Thoracic aorta (tissue), 2 donors: ENCODE measurements at regions not wholly inside any gene's neighbourhood (a gene's known extent, or its start where the extent isn't known, plus 50 kb on each side); places are given as distances from the start of the nearest gene placed in this dataset.

Experiments used
- ATAC-seq: fragments of 150-250 bp; one replicate; pipeline ENCODE4 v1.8.0; 2017; ENCODE audit warnings: low read depth; ENCODE audit not compliant: insufficient number of reproducible peaks, low FRiP score
- DNase-seq: peaks from one replicate; pipeline ENCODE4 v3.0.0-alpha.2; 2020; ENCODE audit warnings: low spot score
- H3K27ac ChIP-seq, 2 donors: fragments of 200-600 bp; sonication (generic); 1 replicate in 1 of 2; 2 replicates in 1 of 2; pipeline ENCODE4 v1.5.1; 2016; ENCODE audit warnings: mild to moderate bottlenecking in 2 of 2, moderate library complexity in 2 of 2
- H3K27me3 ChIP-seq: fragments of 200-600 bp; sonication (generic); replicated peaks from 2 replicates; pipeline ENCODE4 v1.6.0; 2016; ENCODE audit warnings: mild to moderate bottlenecking; ENCODE audit not compliant: insufficient read depth
- H3K36me3 ChIP-seq: fragments of 200-600 bp; sonication (generic); one replicate; pipeline ENCODE4 v1.5.1; 2016
- H3K4me1 ChIP-seq, 2 donors: fragments of 200-600 bp; sonication (generic); 1 replicate in 1 of 2; 2 replicates in 1 of 2; pipeline versions ENCODE4 v1.5.1 to v1.6.0; 2016; ENCODE audit warnings: low read depth in 2 of 2, mild to moderate bottlenecking in 1 of 2; ENCODE audit not compliant: control insufficient read depth in 1 of 2
- H3K4me3 ChIP-seq: fragments of 200-600 bp; sonication (generic); 2 replicates; pipeline ENCODE4 v1.5.1; 2016; ENCODE audit warnings: mild to moderate bottlenecking
- H3K9me3 ChIP-seq: fragments of 200-600 bp; sonication (generic); 2 replicates; pipeline ENCODE4 v1.5.1; 2016
- TF ChIP-seq, protein P1 (sequence below): fragments of 200-600 bp; sonication (generic); IDR thresholded peaks from one replicate; pipeline ENCODE4 v1.5.1; 2019; ENCODE audit warnings: antibody characterized with exemption

DNA sequence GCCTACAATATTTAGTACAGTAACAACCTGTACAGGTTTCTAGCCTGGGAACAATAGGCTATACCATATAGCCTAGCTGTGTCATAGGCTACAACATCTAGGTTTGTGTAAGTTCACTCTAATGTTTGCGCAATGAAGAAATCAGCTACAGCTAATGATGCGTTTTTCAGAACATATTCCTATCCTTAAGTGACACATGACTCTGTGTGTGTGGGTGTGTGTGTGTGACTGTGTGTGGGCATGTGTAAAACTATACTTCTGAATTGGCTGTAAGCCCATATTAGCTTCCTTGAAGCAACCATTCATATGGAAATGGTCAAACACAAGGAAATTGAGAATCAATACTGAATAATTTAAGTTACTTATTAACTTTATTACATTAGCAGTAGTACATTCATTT lies 120.8 kb upstream of the SULT1C3 start:
- Histone ChIP-seq H3K27me3 (no peaks in the 10 kb centered on the region), H3K9me3 (no peaks in the 10 kb centered on the region), H3K4me3 (no peak overlapping the region), H3K27ac (no peak overlapping the region), H3K36me3 (no peaks in the 10 kb centered on the region), H3K4me1 (no peaks in the 10 kb centered on the region)
- DNase-seq (no peak), ATAC-seq (no peak)
- TF ChIP-seq, protein P1, sequence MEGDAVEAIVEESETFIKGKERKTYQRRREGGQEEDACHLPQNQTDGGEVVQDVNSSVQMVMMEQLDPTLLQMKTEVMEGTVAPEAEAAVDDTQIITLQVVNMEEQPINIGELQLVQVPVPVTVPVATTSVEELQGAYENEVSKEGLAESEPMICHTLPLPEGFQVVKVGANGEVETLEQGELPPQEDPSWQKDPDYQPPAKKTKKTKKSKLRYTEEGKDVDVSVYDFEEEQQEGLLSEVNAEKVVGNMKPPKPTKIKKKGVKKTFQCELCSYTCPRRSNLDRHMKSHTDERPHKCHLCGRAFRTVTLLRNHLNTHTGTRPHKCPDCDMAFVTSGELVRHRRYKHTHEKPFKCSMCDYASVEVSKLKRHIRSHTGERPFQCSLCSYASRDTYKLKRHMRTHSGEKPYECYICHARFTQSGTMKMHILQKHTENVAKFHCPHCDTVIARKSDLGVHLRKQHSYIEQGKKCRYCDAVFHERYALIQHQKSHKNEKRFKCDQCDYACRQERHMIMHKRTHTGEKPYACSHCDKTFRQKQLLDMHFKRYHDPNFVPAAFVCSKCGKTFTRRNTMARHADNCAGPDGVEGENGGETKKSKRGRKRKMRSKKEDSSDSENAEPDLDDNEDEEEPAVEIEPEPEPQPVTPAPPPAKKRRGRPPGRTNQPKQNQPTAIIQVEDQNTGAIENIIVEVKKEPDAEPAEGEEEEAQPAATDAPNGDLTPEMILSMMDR: no peak

DNA sequence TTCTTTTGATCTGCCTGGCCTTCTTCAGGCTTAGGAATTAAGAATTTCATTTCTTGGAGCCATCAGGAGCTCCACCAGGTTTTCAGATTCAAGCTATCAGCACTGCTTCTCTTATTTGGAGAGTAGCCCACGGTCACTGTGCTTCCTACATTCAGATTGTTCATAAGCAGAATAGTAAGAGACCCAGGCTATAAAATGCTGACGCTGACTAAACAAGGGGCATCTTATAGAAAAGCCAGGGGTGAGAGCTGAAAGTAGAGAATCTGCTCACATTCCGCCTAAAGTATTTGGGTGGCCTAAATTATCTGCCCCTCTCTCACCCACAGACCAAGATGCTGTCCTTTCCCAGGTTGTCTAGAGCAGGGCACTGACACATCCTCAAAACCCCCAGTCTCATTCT lies 120.3 kb upstream of the SULT1C3 start:
- Histone ChIP-seq H3K36me3 (no peaks in the 10 kb centered on the region), H3K9me3 (no peaks in the 10 kb centered on the region), H3K27me3 (no peaks in the 10 kb centered on the region), H3K4me1 (no peaks in the 10 kb centered on the region), H3K4me3 (no peak overlapping the region), H3K27ac (no peak overlapping the region)
- TF ChIP-seq, protein P1: no peak
- DNase-seq (no peak), ATAC-seq (no peak)

DNA sequence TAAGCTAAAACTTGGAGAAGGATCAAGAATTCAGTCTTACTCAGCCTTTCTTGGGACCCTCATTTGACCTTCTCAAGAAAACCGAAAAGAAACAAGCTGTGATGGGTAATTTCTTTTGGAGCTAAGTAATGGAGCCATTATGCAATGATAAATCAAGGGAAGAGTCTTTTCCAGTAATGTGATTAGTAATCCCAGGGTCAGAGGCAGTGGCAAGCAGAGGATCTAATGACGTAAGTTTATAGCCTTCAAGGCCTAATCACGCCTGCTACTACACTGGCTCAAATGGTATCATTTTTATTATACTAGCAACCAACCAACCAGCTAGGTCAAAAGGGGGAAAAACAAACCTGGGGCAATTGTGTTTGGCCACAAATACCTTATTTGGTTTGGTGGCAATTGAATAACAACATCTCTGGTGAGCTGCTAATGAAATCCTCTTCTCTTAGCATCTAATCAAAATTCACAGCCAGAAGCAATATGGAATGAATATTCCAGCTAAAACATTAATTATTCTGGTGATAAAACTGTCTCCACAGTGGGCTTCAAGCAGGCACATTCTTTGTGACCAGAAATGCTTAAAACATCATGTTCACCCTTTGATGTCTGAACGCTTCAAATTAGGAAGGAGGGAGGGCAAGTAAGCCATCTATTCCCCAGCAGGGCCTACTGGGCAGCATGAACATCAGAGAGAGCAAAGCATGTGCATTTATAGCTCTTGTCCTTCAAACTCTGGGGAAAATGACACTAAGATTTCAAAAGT lies 114.9 kb upstream of the SULT1C3 start:
- Histone ChIP-seq H3K27ac (no peak overlapping the region), H3K9me3 (no peaks in the 10 kb centered on the region), H3K27me3 (no peaks in the 10 kb centered on the region), H3K36me3 (no peaks in the 10 kb centered on the region), H3K4me1 (no peaks in the 10 kb centered on the region), H3K4me3 (no peak overlapping the region)
- TF ChIP-seq, protein P1: no peak
- DNase-seq (no peak), ATAC-seq (no peak)

DNA sequence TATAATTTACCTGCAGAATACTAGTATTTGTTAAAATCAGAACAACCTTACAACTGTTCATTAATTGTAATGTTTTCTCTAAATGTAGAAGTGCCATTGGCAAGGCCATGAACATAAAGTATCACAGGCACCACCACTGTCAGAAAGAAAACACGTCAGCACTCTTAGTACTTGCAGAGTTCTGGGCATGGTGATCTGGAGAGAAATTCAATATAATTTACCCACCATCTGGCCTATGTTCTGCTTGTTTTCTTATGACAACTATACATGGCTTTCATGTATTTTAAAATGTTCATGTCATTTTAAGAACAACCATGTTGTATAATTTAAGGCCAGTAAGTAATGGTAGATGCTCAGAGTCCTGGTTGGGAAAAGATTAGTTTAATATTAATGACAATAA lies 114.2 kb upstream of the SULT1C3 start:
- Histone ChIP-seq H3K27ac (no peak overlapping the region), H3K4me1 (no peaks in the 10 kb centered on the region), H3K4me3 (no peak overlapping the region), H3K9me3 (no peaks in the 10 kb centered on the region), H3K27me3 (no peaks in the 10 kb centered on the region), H3K36me3 (no peaks in the 10 kb centered on the region)
- TF ChIP-seq, protein P1: no peak
- ATAC-seq (no peak), DNase-seq (no peak)

DNA sequence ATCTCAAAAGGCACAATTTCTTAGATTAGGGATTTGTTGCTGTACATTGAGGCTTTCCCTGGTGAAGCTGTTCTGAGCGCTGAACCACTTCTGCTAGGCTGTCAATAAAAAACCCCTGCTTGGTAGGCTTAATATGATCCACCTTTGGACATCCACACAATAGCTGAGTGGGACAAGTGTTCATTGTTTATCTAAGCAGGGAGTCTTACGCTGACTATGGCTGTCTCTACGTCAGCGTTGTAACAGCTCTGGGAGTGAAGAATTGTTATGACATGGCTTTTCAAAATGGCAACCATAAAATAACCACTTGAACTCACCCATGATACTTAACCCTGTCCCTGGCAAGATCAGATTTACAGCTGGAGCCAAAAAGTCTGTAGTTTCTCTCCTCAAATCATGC lies 111.5 kb upstream of the SULT1C3 start:
- Histone ChIP-seq H3K4me3 (no peak overlapping the region), H3K27me3 (no peaks in the 10 kb centered on the region), H3K36me3 (no peaks in the 10 kb centered on the region), H3K4me1 (no peaks in the 10 kb centered on the region), H3K27ac (no peak overlapping the region), H3K9me3 (no peaks in the 10 kb centered on the region)
- TF ChIP-seq, protein P1: no peak
- no peak for ATAC-seq
- DNase-seq: no peak
